Occipital lobe (tissue), 1 donor: ENCODE measurements at regions not wholly inside any gene's neighbourhood (a gene's known extent, or its start where the extent isn't known, plus 50 kb on each side); places are given as distances from the start of the nearest gene placed in this dataset.

Experiments used
- DNase-seq: peaks from one replicate; lab custom pipeline; 2025; lab: John Stamatoyannopoulos, UW

- no peak for DNase-seq
Observed at GRCh38 chr15:91472316-91472756, 372.3 kb downstream of the SV2B start.

DNA sequence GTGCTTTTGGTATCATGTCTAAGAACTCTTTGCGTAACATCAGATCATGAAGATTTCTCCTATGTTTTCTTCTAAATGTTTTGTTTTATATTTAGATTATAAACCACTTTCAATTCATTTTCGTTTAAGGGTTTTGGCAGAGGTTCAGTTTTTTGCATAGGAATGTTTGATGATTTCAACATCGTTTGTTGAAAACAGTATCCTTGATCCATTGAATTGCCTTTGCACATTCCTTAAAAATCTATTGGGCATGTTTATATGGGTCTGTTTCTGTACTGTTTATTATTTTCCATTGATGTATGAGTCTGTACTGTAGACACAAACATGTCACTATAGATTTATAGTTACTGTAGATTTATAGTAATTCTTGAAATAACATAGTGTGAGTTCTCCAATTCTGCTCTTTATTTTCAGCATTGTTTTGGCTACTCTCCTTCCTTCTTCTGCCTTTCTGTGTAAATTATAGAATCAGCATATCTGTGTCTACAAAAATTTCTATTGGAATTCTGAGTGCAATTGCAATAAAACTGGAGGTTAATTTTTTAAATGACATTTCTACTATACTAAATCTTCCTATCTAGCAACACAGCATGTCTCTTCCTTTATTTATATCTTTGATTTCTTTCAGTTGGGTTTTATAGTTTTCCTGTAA lies 374.0 kb downstream of the SV2B start:
- no peak for DNase-seq

DNA sequence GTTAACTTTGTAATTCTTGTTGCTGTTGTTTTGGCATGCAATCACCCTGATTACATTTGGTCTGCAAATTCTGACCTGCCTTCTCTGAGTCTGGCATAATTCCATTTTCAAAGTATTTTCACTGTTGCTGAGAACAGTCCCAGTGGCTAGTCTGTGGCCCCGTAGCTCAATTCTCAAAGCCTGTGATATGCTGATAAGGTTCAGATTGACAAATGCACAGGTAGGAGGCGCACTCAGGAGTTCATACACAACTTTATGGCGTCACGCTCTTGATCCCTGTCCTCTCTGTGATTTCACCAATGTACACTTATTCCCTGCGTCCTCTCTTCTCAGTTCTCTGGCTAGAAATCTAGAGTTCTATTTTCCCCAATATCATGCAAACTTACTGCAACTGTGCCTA lies 376.6 kb upstream of the SLCO3A1 start:
- no peak for DNase-seq

- DNase-seq = no peak
Observed at GRCh38 chr15:91478717-91479191, 374.8 kb upstream of the SLCO3A1 start.

DNA sequence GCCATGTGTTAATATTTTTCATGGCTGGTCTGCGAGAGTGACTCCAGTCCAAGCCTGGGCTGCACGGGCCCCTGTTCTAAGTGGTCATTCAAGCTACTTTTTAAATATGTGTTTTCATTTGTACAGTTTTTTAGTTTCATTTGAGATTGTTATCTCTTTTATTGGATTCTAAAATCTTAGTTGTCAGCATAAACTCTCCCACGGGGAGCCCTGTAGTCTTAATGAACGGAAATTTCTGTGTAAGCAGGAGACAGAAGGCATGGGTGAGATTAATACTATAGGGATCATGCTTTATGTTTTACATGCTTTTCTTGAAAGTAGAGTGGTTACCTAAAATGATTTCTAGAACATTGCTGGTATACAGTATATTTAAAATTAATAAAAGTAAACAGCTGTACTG lies 373.1 kb upstream of the SLCO3A1 start:
- no peak for DNase-seq

- DNase-seq = no peak
Observed at GRCh38 chr15:91482799-91483198, 370.7 kb upstream of the SLCO3A1 start.

DNA sequence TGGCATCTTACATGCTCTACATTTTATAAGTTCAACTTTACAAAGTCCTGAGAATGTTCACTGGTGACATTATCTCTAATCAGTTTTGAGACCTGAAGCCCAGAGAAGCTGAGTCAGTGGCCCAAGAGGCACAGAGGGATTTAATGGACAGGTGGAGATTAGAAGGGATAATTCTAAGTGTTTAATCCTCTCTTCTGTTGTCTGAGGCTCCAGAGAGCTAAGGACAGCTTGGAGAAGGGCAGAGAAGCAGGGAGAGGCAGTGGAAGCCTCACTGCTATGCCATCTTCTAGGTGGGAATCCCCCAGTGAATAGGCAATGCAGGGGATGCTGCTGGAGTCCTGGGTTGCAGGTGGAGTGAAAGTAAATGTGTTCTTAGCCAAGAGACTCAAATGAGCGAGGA lies 369.4 kb upstream of the SLCO3A1 start:
- DNase-seq = no peak

DNA sequence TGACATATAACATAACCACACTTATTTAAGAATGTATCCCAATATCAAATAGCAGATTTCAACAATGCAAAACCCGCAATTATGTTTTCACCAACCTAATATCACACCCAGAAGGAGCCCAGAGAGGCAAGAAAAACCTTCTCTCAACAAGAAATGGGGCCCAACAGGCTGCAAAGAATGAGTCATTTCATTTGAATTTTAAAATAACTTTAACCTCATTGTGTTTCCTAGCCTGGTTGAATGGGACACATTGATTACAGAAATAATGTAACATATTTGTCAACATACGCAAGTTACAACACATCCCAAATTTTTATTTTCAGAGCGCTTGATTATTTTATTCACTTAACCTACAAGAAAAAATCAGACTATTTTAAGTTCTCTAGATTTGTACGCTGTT lies 365.1 kb upstream of the SLCO3A1 start:
- no peak for DNase-seq

- no peak for DNase-seq
Observed at GRCh38 chr15:91490211-91490610, 363.3 kb upstream of the SLCO3A1 start.

DNA sequence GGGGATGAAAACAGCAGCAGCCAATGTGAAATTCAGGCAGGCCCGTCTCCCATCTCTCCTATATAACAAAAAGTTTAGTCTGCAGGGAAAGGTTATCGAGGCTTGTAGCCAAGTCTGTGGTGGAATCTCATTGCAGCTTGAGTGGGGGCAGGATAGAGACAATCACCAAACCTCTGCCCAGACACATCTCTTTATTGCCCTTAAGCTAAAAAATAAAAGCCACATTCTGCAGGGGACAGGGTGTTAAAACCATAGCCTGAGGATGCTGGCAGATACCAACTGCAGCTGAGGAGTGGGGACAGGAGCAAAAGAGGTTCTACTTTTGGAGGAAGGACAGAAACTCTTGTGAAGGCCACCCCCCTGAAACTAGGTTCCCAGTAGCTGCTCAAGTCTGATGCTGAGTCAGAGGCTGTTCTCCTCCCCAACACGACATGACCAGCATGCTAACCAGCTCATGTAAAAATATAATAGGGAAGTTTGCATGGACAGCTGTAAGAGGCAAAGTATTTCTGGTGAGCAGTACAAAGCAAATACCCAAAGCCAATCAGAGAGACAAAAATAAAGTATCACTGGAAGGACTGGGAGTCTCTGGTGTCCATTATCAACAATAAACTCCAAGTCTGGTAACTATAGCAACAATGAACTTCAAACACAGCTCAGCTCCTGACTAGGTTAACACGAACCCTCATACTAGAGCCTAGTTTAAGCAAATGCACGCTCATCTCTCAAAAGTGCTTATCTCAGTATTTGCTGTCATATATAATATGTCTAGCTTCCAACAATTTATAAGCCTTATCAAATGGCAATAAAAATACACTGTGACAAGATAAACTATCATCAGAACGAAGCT lies 362.2 kb upstream of the SLCO3A1 start:
- no peak for DNase-seq

DNA sequence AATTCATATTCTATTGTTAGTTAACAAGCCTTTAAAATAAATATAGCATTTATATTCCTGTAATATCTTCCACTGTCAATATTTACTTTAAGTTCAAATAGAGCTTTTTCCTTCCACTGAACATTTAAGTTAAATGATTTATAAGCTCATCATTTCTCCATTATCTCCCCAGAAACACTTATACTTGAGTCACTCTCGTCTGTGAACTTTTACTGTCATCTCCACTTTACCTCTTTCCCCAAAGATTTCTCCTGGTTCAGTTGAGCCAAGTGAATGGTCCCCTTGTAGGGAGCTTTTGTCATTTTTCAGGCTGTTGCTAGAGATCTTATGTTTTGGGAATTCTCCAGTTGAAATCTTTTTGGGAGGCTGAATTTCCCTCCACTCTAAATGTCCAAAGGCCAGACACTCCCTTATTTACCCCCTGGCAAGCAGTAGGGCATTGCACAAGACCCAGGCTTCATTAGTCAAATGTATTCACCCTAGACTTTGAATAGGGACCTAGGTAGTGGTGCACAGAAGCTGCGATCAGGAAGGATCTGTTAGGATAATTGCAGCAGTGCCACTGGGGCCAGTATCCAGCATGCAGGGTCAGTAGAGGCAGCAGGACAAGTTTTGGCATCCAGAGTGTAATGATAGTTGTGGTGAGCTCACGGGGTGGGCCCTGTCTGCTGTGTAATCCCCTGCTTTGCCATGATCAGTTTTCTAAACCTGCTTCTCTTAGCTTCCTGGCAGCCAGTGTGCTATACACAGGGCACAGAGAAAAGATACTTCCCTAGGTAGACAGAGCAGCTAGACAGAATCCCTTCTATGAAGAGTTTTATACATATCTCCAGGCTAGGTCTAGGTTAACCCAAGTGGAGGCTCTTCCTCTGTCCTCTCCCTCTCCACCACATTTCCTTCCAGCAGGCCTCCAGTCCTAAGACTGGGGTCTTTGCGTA lies 356.5 kb upstream of the SLCO3A1 start:
- DNase-seq = no peak

DNA sequence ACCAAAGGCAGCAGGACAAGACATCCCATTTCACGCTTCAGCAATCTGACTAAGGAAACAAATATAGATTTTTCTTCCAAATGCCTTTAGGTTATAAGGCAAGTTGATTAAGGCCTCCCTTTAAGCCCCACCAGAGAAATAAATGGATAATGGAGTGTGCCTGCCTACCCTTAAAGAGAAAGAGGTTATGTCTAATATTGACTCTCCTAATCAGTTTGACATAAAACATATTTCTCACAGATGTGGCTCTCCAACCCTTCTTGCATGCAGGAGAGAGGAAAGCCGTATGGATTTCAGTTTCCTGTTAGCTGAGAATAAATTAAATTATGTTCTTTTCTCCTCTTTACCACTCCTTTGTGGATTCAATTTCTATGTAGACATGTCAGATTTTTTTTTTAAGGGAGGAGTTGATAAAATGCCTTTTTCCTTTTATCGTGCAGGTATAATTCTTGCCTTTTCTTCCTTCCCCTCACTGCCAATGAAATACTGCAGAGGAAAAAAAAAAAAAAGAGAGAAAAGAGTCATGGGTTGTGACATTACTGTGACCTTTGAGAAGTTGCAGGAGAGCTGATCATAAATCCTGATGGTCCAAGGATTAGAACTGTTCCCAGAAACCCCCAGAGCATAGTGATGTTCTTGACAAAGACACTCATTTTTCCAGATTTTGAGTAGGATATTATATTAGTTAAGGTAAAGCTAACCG lies 355.3 kb upstream of the SLCO3A1 start:
- DNase-seq = no peak

DNA sequence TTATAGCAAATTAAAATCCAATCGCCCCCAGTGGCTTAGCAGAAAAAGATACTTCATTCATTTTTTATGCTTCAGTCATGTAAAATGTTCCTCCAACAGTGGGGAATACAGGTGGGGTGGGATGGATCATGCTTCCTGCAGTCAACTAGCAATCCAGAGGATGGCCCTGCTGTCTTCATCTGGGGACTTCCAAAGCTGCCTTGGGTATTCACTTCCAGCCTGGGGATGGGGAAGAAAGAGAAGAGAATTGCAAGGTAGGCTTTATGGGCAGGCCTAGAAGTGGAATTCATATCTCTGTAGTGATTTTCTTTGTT lies 354.8 kb upstream of the SLCO3A1 start:
- no peak for DNase-seq

- no peak for DNase-seq
Observed at GRCh38 chr15:91499774-91500383, 353.6 kb upstream of the SLCO3A1 start.

- no peak for DNase-seq
Observed at GRCh38 chr15:91508633-91509032, 344.9 kb upstream of the SLCO3A1 start.

GRCh38 chr15:91514147-91514546 lies 339.4 kb upstream of the SLCO3A1 start:
- no peak for DNase-seq

- no peak for DNase-seq
Observed at GRCh38 chr15:91515188-91515754, 338.2 kb upstream of the SLCO3A1 start.

DNA sequence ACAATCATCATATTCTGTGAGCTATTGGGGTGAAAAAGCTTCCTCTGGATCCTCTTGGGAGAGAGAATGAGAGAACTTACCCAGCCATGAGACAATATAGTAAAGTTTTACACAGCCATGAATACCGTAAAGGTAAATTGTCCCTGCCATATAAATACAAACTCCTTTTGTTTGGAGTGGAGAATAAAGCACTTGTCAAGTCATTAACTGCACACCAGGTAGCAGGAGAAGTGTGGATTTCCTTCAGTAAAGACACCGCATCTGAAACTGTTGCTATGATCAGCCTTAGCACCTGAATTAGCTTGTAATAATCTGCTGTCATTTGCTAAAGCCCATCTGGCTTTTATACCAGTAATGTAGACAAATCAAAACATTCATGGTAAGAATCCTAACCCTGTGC lies 336.6 kb upstream of the SLCO3A1 start:
- DNase-seq = no peak

DNA sequence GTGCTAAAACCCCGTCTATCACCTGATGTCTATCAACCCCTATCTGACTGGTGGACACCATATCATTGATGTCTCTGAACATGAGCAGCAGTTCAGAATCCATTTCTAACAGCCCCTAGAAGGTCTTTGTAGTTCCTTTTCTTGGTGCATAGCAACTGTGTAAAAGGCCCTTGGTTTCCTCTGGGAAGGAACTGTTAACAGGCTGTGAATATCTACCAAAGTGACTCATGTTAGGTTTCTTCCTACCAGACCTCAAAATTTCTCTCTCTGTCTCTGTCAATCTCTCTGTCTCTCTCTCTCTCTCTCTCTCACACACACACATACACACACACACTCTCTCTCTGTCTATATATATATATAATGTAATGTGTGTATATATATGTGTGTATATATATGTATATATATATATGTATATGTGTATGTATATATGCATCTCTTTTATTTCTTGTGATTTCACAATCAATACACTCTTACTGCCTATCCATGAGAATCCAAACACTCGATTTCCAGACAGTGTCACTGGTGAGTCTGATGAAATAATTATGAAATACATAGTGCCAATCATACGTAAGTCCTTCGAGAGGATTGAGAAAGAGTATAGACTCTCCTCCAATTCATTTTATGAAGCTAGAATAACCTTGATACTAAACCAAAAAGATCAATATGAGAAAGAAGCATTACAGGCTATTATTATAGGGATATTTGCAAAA lies 335.9 kb upstream of the SLCO3A1 start:
- DNase-seq = no peak

DNA sequence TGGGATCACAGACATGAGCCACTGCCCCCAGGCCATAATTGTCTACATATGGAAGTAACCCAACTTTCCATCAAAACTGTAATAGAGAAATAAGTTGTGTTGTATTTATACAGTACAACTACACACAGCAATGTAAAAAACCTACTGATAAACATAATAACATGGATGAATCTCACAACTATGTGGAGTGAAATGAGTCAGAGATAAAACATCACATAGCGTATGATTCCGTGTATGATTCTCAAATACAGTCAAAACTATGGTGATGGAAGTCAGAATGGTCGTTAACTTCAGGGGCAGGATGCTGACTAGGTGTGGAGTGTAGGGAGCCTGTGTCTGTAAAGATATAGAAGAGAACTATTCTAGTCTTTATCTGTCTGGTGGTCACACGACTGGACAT lies 332.7 kb upstream of the SLCO3A1 start:
- DNase-seq = no peak
